Ishikawa (cell line): ENCODE measurements at regions not wholly inside any gene's neighbourhood (a gene's known extent, or its start where the extent isn't known, plus 50 kb on each side); places are given as distances from the start of the nearest gene placed in this dataset.

Experiments
- CEBPB ChIP-seq: IDR thresholded peaks from 2 replicates; pipeline ENCODE4 v1.6.1; 2012
- EGR1 ChIP-seq: IDR thresholded peaks from 2 replicates; pipeline ENCODE4 v1.6.1; 2012
- EP300 ChIP-seq: IDR thresholded peaks from 2 replicates; pipeline ENCODE4 v1.6.1; 2012; ENCODE audit warnings: borderline replicate concordance
- TCF12 ChIP-seq: IDR thresholded peaks from 2 replicates; pipeline ENCODE4 v1.6.1; 2012; ENCODE audit warnings: low read depth
- TEAD4 ChIP-seq: IDR thresholded peaks from 2 replicates; pipeline ENCODE4 v1.6.1; 2012
- YY1 ChIP-seq: IDR thresholded peaks from 2 replicates; pipeline ENCODE4 v1.6.1; 2012; ENCODE audit warnings: low read depth
- TF ChIP-seq, protein P1 (sequence below): IDR thresholded peaks from 2 replicates; pipeline ENCODE4 v1.6.1; 2012
- TF ChIP-seq, protein P2 (sequence below): IDR thresholded peaks from 2 replicates; pipeline ENCODE4 v1.6.1; 2012; ENCODE audit warnings: low read depth, mild to moderate bottlenecking

DNA sequence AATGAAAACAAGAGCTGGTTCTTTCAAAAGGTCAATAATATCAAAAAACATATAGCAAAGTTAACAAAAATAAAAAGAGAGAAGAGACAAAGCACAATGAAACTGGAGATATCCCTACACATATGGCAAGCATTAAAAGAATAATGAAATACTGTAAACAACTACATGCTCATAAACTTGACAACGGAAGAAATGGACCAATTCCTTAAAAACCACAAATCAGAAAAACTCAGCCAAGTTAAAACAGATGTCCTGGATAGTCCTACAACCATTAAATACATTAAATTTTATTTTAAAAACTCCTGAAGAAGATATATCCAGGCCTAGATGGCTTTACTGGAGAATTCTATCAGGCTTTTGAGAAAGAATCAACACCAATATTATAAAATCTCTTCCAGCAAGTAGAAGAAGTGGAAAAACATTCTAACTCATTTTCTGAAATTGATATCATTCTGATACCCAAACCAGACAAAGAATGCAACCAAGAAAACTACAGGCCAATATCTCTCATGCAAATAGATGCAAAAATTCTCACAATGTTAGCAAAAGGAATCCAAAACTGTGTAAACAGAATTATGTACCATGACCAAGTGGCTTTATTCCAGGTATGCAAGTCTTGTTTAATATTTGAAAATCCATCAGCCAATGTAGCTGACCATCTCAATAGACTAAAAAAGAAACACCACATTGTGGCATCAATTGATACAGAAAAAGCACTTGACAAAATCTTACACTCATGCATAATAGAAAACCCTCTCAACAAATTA is 56.1 kb upstream of the LRRC7 start:
- TF ChIP-seq CEBPB (no peak), EP300 (no peak), YY1 (no peak), TEAD4 (no peak), EGR1 (no peak), TCF12 (no peak)
- TF ChIP-seq, protein P1, sequence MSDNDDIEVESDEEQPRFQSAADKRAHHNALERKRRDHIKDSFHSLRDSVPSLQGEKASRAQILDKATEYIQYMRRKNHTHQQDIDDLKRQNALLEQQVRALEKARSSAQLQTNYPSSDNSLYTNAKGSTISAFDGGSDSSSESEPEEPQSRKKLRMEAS: no peak
- TF ChIP-seq, protein P2, sequence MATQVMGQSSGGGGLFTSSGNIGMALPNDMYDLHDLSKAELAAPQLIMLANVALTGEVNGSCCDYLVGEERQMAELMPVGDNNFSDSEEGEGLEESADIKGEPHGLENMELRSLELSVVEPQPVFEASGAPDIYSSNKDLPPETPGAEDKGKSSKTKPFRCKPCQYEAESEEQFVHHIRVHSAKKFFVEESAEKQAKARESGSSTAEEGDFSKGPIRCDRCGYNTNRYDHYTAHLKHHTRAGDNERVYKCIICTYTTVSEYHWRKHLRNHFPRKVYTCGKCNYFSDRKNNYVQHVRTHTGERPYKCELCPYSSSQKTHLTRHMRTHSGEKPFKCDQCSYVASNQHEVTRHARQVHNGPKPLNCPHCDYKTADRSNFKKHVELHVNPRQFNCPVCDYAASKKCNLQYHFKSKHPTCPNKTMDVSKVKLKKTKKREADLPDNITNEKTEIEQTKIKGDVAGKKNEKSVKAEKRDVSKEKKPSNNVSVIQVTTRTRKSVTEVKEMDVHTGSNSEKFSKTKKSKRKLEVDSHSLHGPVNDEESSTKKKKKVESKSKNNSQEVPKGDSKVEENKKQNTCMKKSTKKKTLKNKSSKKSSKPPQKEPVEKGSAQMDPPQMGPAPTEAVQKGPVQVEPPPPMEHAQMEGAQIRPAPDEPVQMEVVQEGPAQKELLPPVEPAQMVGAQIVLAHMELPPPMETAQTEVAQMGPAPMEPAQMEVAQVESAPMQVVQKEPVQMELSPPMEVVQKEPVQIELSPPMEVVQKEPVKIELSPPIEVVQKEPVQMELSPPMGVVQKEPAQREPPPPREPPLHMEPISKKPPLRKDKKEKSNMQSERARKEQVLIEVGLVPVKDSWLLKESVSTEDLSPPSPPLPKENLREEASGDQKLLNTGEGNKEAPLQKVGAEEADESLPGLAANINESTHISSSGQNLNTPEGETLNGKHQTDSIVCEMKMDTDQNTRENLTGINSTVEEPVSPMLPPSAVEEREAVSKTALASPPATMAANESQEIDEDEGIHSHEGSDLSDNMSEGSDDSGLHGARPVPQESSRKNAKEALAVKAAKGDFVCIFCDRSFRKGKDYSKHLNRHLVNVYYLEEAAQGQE: no peak
